ENCODE measurements at regions not wholly inside any gene's neighbourhood (a gene's known extent, or its start where the extent isn't known, plus 50 kb on each side); places are given as distances from the start of the nearest gene placed in this dataset.
A peak's percentile ranks its signal among the peaks of the same experiment; 100 is the strongest.

DNA sequence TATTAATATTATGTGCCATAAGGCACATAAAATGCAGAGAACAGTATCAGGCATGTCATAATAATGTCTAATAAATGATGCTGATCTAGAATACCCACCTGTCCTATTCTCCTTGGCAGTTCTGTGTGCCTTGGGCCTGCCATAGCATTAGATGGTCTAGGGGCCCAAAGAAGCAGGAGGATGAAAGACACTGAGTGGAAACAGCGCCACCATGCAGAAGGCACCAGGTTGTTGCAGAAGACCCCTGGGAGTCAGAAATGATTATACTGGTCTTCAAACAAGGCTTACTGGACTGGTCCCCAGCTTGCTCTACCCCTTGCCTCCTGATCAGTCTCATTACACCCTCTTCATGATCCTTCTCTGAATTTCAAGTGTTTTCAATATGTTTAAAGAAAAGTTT, 353.3 kb downstream of the GRIN2B start:
- DNase-seq (no peak), ATAC-seq (no peak)
- Mint-ChIP-seq H3K9me3 (no peaks in the 10 kb centered on the region), H3K4me1 (no peaks in the 10 kb centered on the region), H3K27ac (no peak overlapping the region), H3K4me3 (no peak overlapping the region), H3K27me3 (peaks cover 7% of the 10 kb centered on the region)

DNA sequence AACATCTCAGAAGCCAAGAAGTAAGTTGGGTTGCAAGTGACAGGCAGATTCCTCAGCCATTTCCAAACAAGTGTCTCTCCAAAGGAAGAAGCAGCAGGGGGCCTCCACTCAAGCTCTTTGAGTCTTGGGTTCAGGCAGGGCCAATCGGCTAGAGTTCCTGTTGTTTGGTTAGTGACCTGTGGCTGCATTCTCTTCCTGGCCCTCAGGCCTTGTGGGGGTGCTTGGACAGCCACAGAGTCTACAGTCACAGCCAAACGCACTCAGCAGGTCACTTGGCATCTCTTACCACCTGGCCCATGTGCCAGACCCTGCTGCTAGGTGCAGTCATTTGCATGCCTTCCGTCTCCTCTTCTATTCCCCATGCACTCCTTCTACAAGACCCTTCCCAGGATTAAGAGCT, 353.9 kb downstream of the GRIN2B start:
- no peak for ATAC-seq
- no peak overlapping the region for H3K27ac Mint-ChIP-seq
- H3K4me3 Mint-ChIP-seq, result no peak overlapping the region

DNA sequence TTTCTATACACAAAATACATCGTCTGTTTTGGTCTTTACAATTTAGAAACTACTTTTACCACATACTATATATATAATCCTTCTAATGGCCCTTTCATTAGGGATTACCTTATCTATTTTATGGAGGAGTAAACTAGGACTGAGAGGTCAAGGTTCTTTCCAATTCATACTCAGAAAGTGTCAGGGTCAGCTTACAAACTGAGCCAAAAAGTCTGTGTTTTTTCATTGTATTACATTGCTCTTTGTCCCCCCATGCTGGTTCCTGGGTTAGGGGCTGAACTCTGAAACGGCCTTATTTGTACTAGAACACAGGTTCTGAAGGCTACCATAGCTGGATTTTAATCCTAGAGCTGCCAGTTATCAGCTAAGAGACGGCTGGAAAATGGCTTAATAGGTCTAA, 368.1 kb downstream of the GRIN2B start:
- DNase-seq, result no peak
- ATAC-seq, result no peak
- Mint-ChIP-seq H3K27ac (no peak overlapping the region), H3K4me1 (no peaks in the 10 kb centered on the region), H3K4me3 (no peak overlapping the region), H3K9me3 (peaks cover 0 to 8% of the 10 kb centered on the region in 2 donors), H3K27me3 (peaks cover 7% of the 10 kb centered on the region)

More for the DNA sequence above, 353.9 kb downstream of the GRIN2B start:
- Mint-ChIP-seq H3K27me3 (peaks cover 4% of the 10 kb centered on the region), H3K4me1 (no peaks in the 10 kb centered on the region), H3K9me3 (no peaks in the 10 kb centered on the region)
- no peak for DNase-seq

DNA sequence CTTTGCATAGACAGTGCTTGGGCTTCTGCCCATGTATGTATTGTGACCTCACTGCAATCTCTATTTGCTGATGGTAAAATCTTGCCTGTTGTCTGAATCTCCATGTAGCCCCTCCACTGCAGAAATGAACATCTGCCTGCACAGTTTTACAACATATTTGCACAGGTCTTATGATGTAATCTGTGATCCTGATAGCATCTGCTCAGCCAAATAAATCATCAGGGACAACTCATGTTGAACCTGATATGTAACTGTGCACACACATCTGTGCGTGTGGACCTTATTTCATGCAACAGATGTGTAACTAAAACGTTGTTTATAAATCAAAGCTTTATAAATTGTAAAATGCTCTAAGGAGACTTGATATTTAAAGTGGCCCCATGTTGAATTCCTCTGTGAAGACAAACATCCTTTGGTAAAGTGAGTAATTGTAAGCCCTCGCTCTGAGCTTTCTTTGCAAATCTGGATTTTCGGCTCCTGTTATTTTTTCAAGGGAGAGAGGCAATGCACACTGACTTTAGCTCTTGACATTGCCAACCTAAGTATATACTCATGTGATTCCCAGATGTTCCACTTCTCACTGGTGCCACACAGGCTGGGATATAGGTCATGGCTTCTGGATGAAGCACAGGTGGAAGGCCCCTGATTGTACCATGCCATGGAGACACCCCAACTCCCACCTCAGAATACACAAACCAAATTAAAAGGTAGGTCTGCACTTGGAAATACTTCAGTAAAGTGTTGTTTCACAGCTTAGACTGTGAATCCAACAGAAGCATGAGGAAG, 371.3 kb downstream of the GRIN2B start:
- ATAC-seq, result no peak
- no peak overlapping the region for H3K4me3 Mint-ChIP-seq

DNA sequence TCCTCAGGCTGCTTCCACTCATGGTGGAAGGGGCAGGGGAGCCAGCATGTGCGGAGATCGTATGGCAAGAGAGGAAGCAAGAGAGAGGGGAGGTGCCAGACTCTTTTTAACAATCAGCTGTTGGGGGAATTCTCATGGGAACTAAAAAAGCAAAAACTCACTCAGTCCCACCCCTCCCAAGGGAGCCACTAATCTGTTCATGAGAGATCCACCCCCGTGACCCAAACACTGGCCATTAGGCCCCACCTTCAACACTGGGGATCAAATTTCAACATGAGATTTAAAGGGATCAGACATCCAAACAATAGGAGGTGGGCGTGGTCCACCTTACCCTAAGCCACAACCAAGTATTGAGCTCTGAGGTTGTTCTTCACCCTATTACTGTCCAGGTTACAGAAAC, 375.1 kb downstream of the GRIN2B start:
- Mint-ChIP-seq H3K4me1 (no peaks in the 10 kb centered on the region), H3K4me3 (no peak overlapping the region), H3K9me3 (no peaks in the 10 kb centered on the region), H3K27ac (no peak overlapping the region), H3K27me3 (peaks cover 10% of the 10 kb centered on the region)
- ATAC-seq (no peak), DNase-seq (no peak)

More for the DNA sequence above, 371.3 kb downstream of the GRIN2B start:
- H3K9me3 Mint-ChIP-seq, result no peaks in the 10 kb centered on the region
- no peaks in the 10 kb centered on the region for H3K4me1 Mint-ChIP-seq
- H3K27ac Mint-ChIP-seq, result no peak overlapping the region
- H3K27me3 Mint-ChIP-seq, result peaks cover 10% of the 10 kb centered on the region
- no peak for DNase-seq

DNA sequence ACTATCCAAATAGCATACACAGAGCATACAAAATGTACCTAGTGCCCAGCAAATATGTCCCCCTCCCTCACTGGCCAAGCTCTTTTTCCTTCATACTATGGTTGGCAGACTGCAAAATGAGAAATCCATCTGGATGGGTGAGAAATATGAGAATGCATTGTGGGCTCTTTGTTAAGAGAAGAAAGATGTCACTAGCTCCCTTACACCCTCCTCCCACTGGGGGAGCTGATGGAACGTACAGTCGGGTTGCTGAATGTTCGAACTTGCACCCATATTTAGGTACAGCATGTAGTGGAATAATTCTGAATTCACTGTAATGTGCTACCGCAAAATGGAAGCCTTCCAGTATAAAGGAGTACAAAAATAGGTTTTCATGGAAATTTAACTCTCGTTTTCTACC, 377.4 kb downstream of the GRIN2B start:
- Mint-ChIP-seq H3K27me3 (peaks cover 10% of the 10 kb centered on the region), H3K4me1 (no peaks in the 10 kb centered on the region), H3K27ac (no peak overlapping the region), H3K4me3 (no peak overlapping the region), H3K9me3 (no peaks in the 10 kb centered on the region)
- DNase-seq (no peak), ATAC-seq (no peak)

DNA sequence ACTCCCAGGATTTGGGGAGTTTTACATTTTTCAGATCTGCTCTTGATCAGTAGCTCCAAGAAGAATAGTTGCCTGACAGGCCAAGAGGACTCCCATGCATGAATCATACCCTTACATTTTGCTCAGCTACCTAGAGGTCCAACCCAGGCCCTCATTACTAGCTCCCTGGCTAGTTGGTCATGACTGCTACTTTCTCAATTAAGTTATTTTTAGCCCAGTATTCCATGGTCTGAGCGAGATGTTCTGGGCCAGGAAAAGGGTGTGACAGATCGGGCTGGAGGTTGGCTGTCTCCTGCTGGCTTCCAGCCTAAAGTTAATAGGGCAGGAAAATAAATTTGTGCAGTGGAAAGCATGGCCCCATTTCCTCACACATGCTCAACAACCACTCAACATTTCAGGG, 379.2 kb downstream of the GRIN2B start:
- H3K4me3 Mint-ChIP-seq, result no peak overlapping the region
- no peaks in the 10 kb centered on the region for H3K9me3 Mint-ChIP-seq
- no peaks in the 10 kb centered on the region for H3K4me1 Mint-ChIP-seq
- no peak for ATAC-seq
- H3K27ac Mint-ChIP-seq, result no peak overlapping the region
- DNase-seq, result no peak
- peaks cover 10% of the 10 kb centered on the region for H3K27me3 Mint-ChIP-seq

DNA sequence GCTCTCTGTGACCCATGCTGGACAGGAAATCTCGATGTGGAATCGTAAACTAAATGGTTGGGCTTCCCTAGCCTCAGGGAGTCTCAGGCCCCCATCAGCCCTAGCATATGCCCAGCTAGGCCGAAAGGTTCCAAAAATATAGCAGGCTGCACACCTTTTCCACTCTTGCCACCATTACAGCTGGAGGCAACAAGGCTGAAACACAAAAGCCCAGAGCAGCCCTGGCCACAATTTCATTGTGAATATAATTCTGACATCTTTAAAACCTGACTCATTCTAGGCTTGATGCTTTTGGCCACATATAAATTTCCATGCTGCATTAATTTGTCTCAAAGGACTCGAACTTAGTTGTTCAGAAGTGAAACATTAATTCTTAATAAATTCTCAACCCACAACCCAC, 382.2 kb downstream of the GRIN2B start:
- Mint-ChIP-seq H3K9me3 (peaks cover 0 to 3% of the 10 kb centered on the region in 2 donors), H3K27ac (no peak overlapping the region), H3K27me3 (no peaks in the 10 kb centered on the region), H3K4me1 (no peaks in the 10 kb centered on the region), H3K4me3 (no peak overlapping the region)
- no peak for DNase-seq
- no peak for ATAC-seq

DNA sequence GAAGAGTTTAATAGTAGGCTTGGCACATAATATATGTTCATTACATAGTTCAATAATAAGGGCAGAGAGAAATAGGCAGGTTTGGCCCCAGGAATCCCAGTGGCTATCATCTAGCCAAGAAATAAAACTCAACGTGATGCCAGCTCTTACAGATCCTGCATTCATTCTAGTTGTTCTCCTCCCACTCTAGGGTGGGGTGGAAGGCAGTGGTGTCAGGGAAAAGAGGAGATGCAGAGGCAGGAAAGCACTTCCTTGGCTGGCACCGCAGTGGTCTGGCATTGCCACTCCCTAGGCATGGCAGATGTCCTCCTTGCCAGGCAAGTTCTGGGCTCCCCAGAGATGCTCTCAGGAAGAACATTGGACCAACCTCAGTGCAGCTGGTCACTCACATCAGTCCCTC, 383.6 kb downstream of the GRIN2B start:
- DNase-seq, result no peak
- Mint-ChIP-seq H3K4me3 (no peak overlapping the region), H3K9me3 (peaks cover 0 to 9% of the 10 kb centered on the region in 2 donors), H3K4me1 (no peaks in the 10 kb centered on the region), H3K27ac (no peak overlapping the region), H3K27me3 (no peaks in the 10 kb centered on the region)
- ATAC-seq, result no peak

DNA sequence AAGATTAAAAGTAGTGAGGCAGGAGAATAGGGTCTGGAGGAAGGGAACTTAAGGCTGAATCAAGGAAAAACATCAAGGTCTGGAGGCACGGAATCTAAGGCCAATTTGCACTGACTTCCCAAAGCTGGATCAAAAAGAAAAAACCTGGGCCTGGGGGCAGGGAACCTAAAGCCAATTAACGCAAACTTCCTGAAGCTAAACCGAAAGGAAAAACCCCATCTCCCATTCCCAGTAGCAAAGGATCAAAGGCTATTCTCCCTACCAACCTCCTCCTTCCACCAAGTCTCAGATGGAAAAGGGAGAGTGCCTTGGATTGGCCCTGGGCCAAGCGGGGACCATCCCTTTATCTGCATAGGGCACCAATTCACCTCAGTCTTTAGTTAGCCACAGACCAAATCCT, 384.2 kb downstream of the GRIN2B start:
- ATAC-seq (no peak), DNase-seq (no peak)
- Mint-ChIP-seq H3K27me3 (no peaks in the 10 kb centered on the region), H3K9me3 (peaks cover 0 to 9% of the 10 kb centered on the region in 2 donors), H3K4me1 (no peaks in the 10 kb centered on the region), H3K27ac (no peak overlapping the region), H3K4me3 (no peak overlapping the region)

DNA sequence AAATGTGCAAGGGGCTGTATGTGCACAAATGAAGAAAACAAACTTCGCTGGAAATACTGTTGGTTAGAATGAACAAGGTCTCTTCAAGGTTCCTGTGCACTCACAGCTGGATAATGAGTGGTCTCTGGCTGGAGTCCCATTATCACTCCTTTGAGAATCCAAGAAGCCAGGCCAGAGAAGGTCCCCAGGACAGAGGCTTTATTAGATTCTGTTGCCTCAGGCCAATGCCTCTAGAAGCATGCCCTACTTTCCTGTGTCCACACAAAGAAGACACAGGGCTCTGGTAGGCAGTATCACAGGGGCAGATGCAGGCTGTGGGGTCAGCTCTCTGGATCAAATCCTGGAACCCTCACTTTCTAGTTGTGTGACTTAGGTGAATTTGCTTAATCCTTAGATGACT, 384.7 kb downstream of the GRIN2B start:
- Mint-ChIP-seq H3K4me1 (no peaks in the 10 kb centered on the region), H3K9me3 (peaks cover 0 to 9% of the 10 kb centered on the region in 2 donors), H3K27ac (no peak overlapping the region), H3K4me3 (no peak overlapping the region), H3K27me3 (no peaks in the 10 kb centered on the region)
- DNase-seq (no peak), ATAC-seq (no peak)

DNA sequence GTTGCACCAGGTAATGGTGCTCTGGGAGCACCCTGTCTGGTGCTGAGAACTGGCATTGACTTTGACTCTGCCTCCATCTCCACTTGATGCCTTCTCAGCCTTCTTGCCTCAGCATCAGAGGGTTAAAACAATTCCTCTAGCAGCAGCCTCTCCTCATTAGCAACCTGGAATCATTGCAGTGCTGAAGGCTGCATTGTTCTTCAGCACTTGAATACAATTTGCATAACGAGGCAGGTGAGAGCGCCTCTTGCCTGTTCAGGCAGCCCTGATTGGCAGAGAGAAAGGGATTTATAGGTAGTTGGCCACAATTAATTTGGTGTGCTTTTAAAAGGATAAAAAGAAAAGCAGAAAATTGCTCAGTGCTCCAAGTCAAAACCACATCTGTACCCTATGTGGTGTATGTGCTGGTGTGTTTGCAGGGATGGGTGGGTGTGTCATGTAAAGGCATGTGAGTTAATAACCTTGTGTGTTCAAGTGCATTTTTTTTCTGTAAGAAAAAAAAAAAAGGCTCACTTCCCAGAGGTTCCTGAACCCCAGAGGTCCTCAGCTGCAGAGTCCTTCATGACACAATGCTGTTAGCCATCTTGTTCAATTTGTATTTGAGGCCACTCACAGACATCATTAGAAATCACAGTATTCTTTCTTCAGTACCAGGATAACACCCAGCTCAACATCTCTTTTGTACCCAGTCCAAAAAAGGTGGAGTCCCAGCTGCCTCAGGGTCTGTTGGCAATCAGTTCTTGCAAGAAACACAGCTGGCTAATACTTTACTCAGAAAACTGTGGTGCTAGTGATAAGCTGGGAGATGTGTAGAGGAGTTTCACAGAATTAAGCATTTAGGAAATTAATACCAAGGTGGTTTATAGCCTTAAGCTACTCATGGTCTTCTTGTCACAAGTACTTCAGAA, 385.6 kb downstream of the GRIN2B start:
- ATAC-seq, result no peak
- H3K27me3 Mint-ChIP-seq, result no peaks in the 10 kb centered on the region
- DNase-seq, result no peak
- no peaks in the 10 kb centered on the region for H3K4me1 Mint-ChIP-seq
- H3K4me3 Mint-ChIP-seq, result no peak overlapping the region
- peaks cover 0 to 9% of the 10 kb centered on the region in 2 donors for H3K9me3 Mint-ChIP-seq
- no peak overlapping the region for H3K27ac Mint-ChIP-seq

DNA sequence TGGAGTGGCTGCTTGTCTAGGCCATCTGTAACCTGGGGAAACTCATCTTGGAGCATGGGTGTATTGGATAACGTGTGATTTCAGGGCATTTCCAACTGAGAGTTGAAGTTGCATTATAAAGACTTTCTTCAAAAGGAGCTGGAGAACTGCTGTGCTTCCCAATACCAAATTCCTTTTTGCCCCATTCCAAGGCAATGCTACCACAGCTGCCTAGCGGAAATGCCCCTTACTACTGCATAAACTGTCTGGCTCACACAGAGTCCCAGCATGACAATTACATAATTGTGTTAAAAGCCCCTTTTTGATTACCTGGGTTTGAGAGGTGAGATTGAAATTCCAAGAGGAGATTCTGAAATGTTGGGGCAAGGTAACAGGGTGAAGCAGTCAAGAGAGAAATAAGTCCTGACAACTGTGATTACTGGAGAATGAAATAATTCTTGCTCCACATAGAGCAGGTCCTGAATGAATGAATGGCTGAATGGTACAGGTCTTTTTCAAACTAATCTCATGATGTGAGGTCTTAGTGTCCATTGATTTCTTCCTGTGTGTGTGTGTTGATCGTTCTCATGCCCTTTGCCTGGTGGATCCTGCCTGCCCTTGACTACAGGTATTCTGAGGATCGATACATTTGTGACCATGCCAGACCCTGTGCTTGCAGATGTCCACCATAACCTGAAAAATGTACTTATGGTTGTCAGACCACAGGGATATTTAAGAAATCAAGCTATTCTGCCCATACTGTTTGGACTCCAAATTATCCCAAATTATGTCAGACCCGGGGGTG, 386.5 kb downstream of the GRIN2B start:
- DNase-seq (no peak), ATAC-seq (no peak)
- Mint-ChIP-seq H3K27me3 (no peaks in the 10 kb centered on the region), H3K27ac (peak overlapping the region in 1 of 2 donors; percentile 42), H3K4me3 (no peak overlapping the region), H3K4me1 (no peaks in the 10 kb centered on the region), H3K9me3 (peaks cover 0 to 9% of the 10 kb centered on the region in 2 donors)

DNA sequence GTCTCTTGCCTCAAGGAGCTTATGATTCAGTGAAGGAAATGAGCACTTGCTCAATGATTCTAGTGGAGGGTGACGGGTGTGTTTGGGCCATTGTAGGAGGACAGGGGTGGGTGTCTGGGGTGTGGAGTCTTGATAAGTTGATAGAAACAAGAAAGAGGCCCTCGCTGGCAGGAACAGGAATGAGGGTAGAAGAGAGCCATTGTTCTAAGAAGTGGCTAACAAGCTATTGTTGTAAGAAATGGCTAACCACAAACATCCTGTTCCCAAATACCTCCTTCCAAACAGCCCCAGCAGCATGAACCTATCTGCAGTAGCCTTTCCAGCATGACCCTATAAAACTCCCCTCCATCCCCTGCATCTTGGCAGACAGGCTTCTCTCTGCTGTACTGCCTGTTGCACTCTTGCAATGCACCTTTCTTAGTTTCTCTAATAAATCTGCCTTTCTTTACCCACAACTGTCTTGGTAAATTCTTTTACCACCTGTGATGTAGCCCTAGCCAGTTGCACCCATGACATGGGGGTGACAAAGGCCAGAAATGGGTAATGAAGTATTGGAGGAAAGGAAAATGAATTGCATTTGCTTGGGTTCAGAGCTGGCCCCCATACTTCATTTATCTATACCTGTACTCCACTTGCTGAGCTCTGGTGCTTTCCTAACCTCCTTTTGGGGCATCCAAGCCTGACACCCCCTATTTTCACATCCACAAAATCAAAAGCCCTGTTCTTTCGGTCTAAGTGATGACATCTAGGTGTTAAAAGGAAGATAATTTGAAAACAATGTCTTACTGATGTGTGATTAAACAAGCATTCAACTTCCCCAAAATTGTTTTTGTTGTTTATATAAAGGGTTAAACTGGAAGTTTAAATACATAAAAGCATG, 389.1 kb downstream of the GRIN2B start:
- ATAC-seq (no peak), DNase-seq (no peak)
- no peaks in the 10 kb centered on the region for H3K4me1 Mint-ChIP-seq
- peaks cover 0 to 9% of the 10 kb centered on the region in 2 donors for H3K9me3 Mint-ChIP-seq
- no peak overlapping the region for H3K4me3 Mint-ChIP-seq
- H3K27me3 Mint-ChIP-seq, result no peaks in the 10 kb centered on the region
- H3K27ac Mint-ChIP-seq, result no peak overlapping the region

DNA sequence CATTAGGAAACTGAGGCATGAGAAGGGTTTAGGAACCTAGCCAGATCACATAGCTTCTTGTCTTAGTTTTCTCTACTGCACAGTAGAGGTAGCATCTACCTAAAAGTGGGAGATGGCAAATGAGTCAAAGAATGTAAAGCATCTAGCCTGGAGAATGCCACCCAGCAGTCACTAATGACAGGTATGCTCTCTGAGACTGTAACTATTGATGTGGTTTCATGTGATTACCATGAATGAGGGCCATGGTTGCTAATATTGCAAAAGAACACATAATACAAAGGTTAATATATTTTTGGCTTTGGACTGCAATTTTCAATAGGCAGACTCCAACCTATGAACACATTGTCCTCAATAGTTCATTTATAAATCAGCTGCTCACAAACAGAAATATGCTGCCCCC, 389.9 kb downstream of the GRIN2B start:
- Mint-ChIP-seq H3K27ac (no peak overlapping the region), H3K9me3 (peaks cover 0 to 9% of the 10 kb centered on the region in 2 donors), H3K27me3 (no peaks in the 10 kb centered on the region), H3K4me3 (no peak overlapping the region), H3K4me1 (no peaks in the 10 kb centered on the region)
- DNase-seq (no peak), ATAC-seq (no peak)
